Stomach smooth muscle (tissue), 2 donors: ENCODE measurements at regions not wholly inside any gene's neighbourhood (a gene's known extent, or its start where the extent isn't known, plus 50 kb on each side); places are given as distances from the start of the nearest gene placed in this dataset.

ENCODE experiments used
- H3K27ac ChIP-seq: one replicate; pipeline ENCODE4 v1.7.0; 2013; ENCODE audit warnings: mild to moderate bottlenecking, low read length, inconsistent platforms
- H3K27me3 ChIP-seq, 2 donors: one replicate each; pipeline ENCODE4 v1.7.0; 2013; ENCODE audit warnings: low read length in 2 of 2; ENCODE audit not compliant: insufficient read depth in 2 of 2, control insufficient read depth in 1 of 2
- H3K36me3 ChIP-seq, 2 donors: one replicate each; pipeline ENCODE4 v1.7.0; 2013; ENCODE audit warnings: low read length in 2 of 2; ENCODE audit not compliant: control insufficient read depth in 2 of 2, insufficient read depth in 2 of 2
- H3K4me1 ChIP-seq: one replicate; pipeline ENCODE4 v1.7.0; 2013; ENCODE audit warnings: low read length; ENCODE audit not compliant: control insufficient read depth, insufficient read depth
- H3K4me3 ChIP-seq, 2 donors: one replicate each; pipeline ENCODE4 v1.7.0; 2013; ENCODE audit warnings: low read length in 2 of 2
- H3K9ac ChIP-seq, 2 donors: one replicate each; pipeline ENCODE4 v1.7.0; 2013; ENCODE audit warnings: low read length in 2 of 2, mild to moderate bottlenecking in 1 of 2
- H3K9me3 ChIP-seq, 2 donors: one replicate each; pipeline ENCODE4 v1.7.0; 2013; ENCODE audit warnings: low read length in 2 of 2; ENCODE audit not compliant: control insufficient read depth in 2 of 2
- donor health status: healthy.
- donor health status: Pancreatic carcinoma.

- no peak overlapping the region for H3K9ac ChIP-seq
- no peaks in the 10 kb centered on the region for H3K9me3 ChIP-seq
- H3K27me3 ChIP-seq: peaks cover 0 to 2% of the 10 kb centered on the region in 2 donors
- H3K36me3 ChIP-seq: no peaks in the 10 kb centered on the region
- no peaks in the 10 kb centered on the region for H3K4me1 ChIP-seq
- H3K4me3 ChIP-seq: no peak overlapping the region
- no peak overlapping the region for H3K27ac ChIP-seq
Observed at GRCh38 chr2:239588451-239589269, 187.8 kb upstream of the HDAC4 start.

GRCh38 chr2:239587841-239588240 is 187.0 kb upstream of the HDAC4 start:
- Histone ChIP-seq H3K36me3 (no peaks in the 10 kb centered on the region), H3K4me1 (no peaks in the 10 kb centered on the region), H3K9ac (no peak overlapping the region), H3K9me3 (no peaks in the 10 kb centered on the region), H3K4me3 (no peak overlapping the region), H3K27me3 (peaks cover 0 to 2% of the 10 kb centered on the region in 2 donors), H3K27ac (no peak overlapping the region)

DNA sequence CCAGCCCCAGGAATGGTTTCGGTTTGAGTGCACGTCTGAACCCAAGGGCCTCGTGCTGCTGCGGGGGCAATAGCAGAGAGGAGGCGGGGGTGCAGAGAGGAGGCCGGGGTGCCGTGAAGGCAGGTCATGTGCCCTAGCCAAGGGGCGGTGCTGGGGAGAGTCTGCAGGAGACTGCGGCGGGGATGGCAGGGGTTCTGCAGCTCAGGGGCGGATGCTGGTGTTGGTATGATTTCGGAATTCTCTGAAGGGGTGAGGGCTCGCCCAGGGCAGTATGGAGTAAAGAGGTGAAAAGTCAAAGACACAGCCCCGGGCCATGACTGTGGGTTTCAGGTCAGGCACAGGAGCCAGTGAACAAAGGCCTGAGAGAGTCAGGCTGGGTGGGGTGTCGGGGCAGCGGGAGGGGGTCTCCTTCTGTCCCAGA is 186.5 kb upstream of the HDAC4 start:
- H3K4me1 ChIP-seq: no peaks in the 10 kb centered on the region
- H3K4me3 ChIP-seq: no peak overlapping the region
- H3K27ac ChIP-seq: no peak overlapping the region
- peaks cover 0 to 2% of the 10 kb centered on the region in 2 donors for H3K27me3 ChIP-seq
- H3K9ac ChIP-seq: no peak overlapping the region
- H3K36me3 ChIP-seq: no peaks in the 10 kb centered on the region
- no peaks in the 10 kb centered on the region for H3K9me3 ChIP-seq

GRCh38 chr2:239586651-239587310 is 186.0 kb upstream of the HDAC4 start:
- Histone ChIP-seq H3K4me1 (no peaks in the 10 kb centered on the region), H3K4me3 (no peak overlapping the region), H3K27me3 (peaks cover 0 to 2% of the 10 kb centered on the region in 2 donors), H3K36me3 (no peaks in the 10 kb centered on the region), H3K9ac (no peak overlapping the region), H3K27ac (no peak overlapping the region), H3K9me3 (no peaks in the 10 kb centered on the region)

DNA sequence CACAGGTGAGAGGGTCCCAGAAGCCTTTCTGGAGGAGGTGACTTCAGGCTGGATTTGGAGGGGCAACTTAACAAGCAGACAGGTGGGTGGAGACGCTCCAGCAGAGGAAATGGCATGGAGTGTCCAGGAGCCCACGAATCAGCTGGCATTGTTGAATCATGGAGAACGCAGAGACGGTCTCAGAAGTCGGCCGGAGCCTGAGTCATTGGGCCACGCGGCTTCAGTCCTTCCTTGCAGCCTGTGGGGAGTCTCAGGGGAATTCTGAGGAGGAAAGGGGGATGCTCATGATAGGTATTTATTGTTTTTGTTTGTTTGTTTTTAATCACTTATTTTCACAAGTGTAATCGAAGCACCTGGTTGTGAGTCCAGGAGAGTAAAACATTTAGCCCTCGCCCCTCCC is 184.6 kb upstream of the HDAC4 start:
- Histone ChIP-seq H3K36me3 (no peaks in the 10 kb centered on the region), H3K27me3 (peaks cover 0 to 2% of the 10 kb centered on the region in 2 donors), H3K4me1 (no peaks in the 10 kb centered on the region), H3K27ac (no peak overlapping the region), H3K9me3 (no peaks in the 10 kb centered on the region), H3K9ac (no peak overlapping the region), H3K4me3 (no peak overlapping the region)

DNA sequence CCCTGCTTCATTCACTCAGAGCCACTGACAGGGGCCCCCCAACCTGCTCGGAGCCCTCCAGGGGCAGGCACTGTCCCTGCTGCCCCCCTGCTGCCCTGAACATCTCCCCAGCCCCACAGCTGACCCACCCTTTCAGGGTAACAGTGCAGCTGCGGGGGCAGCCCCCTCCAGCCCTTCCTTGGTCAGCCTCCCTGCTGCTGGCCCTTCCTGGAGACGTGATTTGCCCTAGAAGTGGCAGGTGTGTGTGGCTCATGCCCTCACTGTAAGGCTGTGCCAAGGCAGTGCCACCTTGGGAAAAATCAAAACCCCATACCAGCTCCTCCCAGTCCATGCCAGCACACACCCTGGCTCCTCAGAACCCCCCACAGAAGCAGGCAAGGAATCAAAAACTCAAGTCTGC is 184.2 kb upstream of the HDAC4 start:
- Histone ChIP-seq H3K27ac (no peak overlapping the region), H3K4me3 (no peak overlapping the region), H3K9me3 (no peaks in the 10 kb centered on the region), H3K4me1 (no peaks in the 10 kb centered on the region), H3K27me3 (peaks cover 0 to 2% of the 10 kb centered on the region in 2 donors), H3K9ac (no peak overlapping the region), H3K36me3 (no peaks in the 10 kb centered on the region)

- Histone ChIP-seq H3K9ac (no peak overlapping the region), H3K27me3 (peaks cover 0 to 2% of the 10 kb centered on the region in 2 donors), H3K4me3 (no peak overlapping the region), H3K4me1 (no peaks in the 10 kb centered on the region), H3K36me3 (no peaks in the 10 kb centered on the region), H3K27ac (no peak overlapping the region), H3K9me3 (no peaks in the 10 kb centered on the region)
Observed at GRCh38 chr2:239583879-239584859, 183.3 kb upstream of the HDAC4 start.

- Histone ChIP-seq H3K4me3 (no peak overlapping the region), H3K9me3 (no peaks in the 10 kb centered on the region), H3K36me3 (no peaks in the 10 kb centered on the region), H3K9ac (no peak overlapping the region), H3K27ac (no peak overlapping the region), H3K27me3 (peaks cover 0 to 2% of the 10 kb centered on the region in 2 donors), H3K4me1 (no peaks in the 10 kb centered on the region)
Observed at GRCh38 chr2:239583171-239583878, 182.5 kb upstream of the HDAC4 start.

- Histone ChIP-seq H3K27me3 (peaks cover 0 to 2% of the 10 kb centered on the region in 2 donors), H3K4me3 (no peak overlapping the region), H3K27ac (no peak overlapping the region), H3K9ac (no peak overlapping the region), H3K9me3 (no peaks in the 10 kb centered on the region), H3K36me3 (no peaks in the 10 kb centered on the region), H3K4me1 (no peaks in the 10 kb centered on the region)
Observed at GRCh38 chr2:239582476-239582875, 181.7 kb upstream of the HDAC4 start.

- Histone ChIP-seq H3K36me3 (no peaks in the 10 kb centered on the region), H3K4me3 (no peak overlapping the region), H3K9me3 (no peaks in the 10 kb centered on the region), H3K27me3 (peaks cover 0 to under 1% of the 10 kb centered on the region in 2 donors), H3K9ac (no peak overlapping the region), H3K4me1 (no peaks in the 10 kb centered on the region), H3K27ac (no peak overlapping the region)
Observed at GRCh38 chr2:239581352-239581901, 180.6 kb upstream of the HDAC4 start.
